PC-3 (cell line): ENCODE measurements at regions not wholly inside any gene's neighbourhood (a gene's known extent, or its start where the extent isn't known, plus 50 kb on each side); places are given as distances from the start of the nearest gene placed in this dataset.

Experiments
- EZH2phosphoT487 ChIP-seq: fragments of 300-600 bp; sonication (generic); IDR thresholded peaks from 2 replicates; pipeline ENCODE4 v1.6.1; 2018; ENCODE audit warnings: mild to moderate bottlenecking, antibody characterized with exemption, low read length, borderline replicate concordance
- TF ChIP-seq, protein P1 (sequence below): fragments of 300-600 bp; sonication (generic); conservative IDR thresholded peaks from 2 replicates; pipeline ENCODE4 v1.5.1; 2017; ENCODE audit warnings: antibody characterized with exemption, low read depth, mild to moderate bottlenecking, low read length

GRCh38 chr11:45537614-45538013 lies 127.8 kb downstream of the CHST1 start:
- TF ChIP-seq, protein P1, sequence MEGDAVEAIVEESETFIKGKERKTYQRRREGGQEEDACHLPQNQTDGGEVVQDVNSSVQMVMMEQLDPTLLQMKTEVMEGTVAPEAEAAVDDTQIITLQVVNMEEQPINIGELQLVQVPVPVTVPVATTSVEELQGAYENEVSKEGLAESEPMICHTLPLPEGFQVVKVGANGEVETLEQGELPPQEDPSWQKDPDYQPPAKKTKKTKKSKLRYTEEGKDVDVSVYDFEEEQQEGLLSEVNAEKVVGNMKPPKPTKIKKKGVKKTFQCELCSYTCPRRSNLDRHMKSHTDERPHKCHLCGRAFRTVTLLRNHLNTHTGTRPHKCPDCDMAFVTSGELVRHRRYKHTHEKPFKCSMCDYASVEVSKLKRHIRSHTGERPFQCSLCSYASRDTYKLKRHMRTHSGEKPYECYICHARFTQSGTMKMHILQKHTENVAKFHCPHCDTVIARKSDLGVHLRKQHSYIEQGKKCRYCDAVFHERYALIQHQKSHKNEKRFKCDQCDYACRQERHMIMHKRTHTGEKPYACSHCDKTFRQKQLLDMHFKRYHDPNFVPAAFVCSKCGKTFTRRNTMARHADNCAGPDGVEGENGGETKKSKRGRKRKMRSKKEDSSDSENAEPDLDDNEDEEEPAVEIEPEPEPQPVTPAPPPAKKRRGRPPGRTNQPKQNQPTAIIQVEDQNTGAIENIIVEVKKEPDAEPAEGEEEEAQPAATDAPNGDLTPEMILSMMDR: no peak
- no peak for TF ChIP-seq EZH2phosphoT487
